ENCODE measurements at regions not wholly inside any gene's neighbourhood (a gene's known extent, or its start where the extent isn't known, plus 50 kb on each side); places are given as distances from the start of the nearest gene placed in this dataset.

GRCh38 chr14:48670939-48671338 is 915.2 kb downstream of the RPS29 start:
- no peak overlapping the region for H2AFZ ChIP-seq (ENCODE audit: low read depth, low read length, poor library complexity, severe bottlenecking)
- no peaks in the 10 kb centered on the region for H4K20me1 ChIP-seq (ENCODE audit: insufficient read depth)
- ChIA-PET CTCF (no interaction called here), RAD21 (ENCODE audit: low non-redundant PET in 1 of 2, low total read pairs in 2 of 2, uncharacterized antibody in 2 of 2, unreplicated experiment in 2 of 2) (no interaction called here), POLR2A (no interaction called here)
- no peak for DNase-seq (ENCODE audit: low read depth, low spot score)
- no TSS peak for BruUV-seq (replicated peaks)
- H3K9me3 ChIP-seq (ENCODE audit: control insufficient read depth in 1 of 2, insufficient read depth in 1 of 2, low read depth in 1 of 2, low read length in 2 of 2): 0 out of 4 replicates have a peak, but pooled peaks cover 0 to 4% of the 10 kb centered on the region in 2 experiments
- H3K9ac ChIP-seq (ENCODE audit: low read length): no peak overlapping the region
- H3K27me3 ChIP-seq (ENCODE audit: insufficient read depth, low read length): no peaks in the 10 kb centered on the region
- H3K36me3 ChIP-seq (ENCODE audit: control insufficient read depth in 1 of 2, insufficient read depth in 2 of 2, low read length in 2 of 2): no peaks in the 10 kb centered on the region
- intact Hi-C loops (cut with micrococcal nuclease): no loop called here
- H3K9me2 ChIP-seq (ENCODE audit: insufficient read depth): no peaks in the 10 kb centered on the region
- H3K4me3 ChIP-seq (replicated peaks in 1 of 2; ENCODE audit: low read depth in 1 of 2, low read length in 2 of 2): no peak overlapping the region
- ATAC-seq: no peak
- no peaks in the 10 kb centered on the region for H3K4me1 ChIP-seq (ENCODE audit: control insufficient read depth in 1 of 2, insufficient read depth in 2 of 2, low read length in 2 of 2)
- TF ChIP-seq SIN3A (IDR thresholded peaks at IDR 0.05; ENCODE audit: low read depth): no peak
- TF ChIP-seq TCF7L2 (IDR thresholded peaks at IDR 0.05; ENCODE audit: borderline replicate concordance, extremely low read depth, insufficient read depth, insufficient read length): no peak
- no peak for TF ChIP-seq CEBPB (IDR thresholded peaks at IDR 0.05; ENCODE audit: low read depth)
- no peak for TF ChIP-seq EZH2 (IDR thresholded peaks at IDR 0.05)
- no peak for TF ChIP-seq EZH2phosphoT487 (IDR thresholded peaks at IDR 0.05; ENCODE audit: borderline replicate concordance)
- H3K79me2 ChIP-seq (ENCODE audit: insufficient read depth, low read length): no peaks in the 10 kb centered on the region
- no peak overlapping the region for H3K27ac ChIP-seq (ENCODE audit: low read depth, low read length)
- H3K4me2 ChIP-seq (ENCODE audit: low read length): no peak overlapping the region

GRCh38 chr14:48665077-48665784 is 920.9 kb downstream of the RPS29 start:
- intact Hi-C loops (cut with micrococcal nuclease): no loop called here
- no peak overlapping the region for H3K9ac ChIP-seq (ENCODE audit: low read length)
- CTCF ChIA-PET: no interaction called here
- no peak for ATAC-seq
- no peak overlapping the region for H3K27ac ChIP-seq (ENCODE audit: low read depth, low read length)
- H3K4me2 ChIP-seq (ENCODE audit: low read length): no peak overlapping the region
- H3K27me3 ChIP-seq (ENCODE audit: insufficient read depth, low read length): no peaks in the 10 kb centered on the region
- no peak overlapping the region for H2AFZ ChIP-seq (ENCODE audit: low read depth, low read length, poor library complexity, severe bottlenecking)
- no peaks in the 10 kb centered on the region for H4K20me1 ChIP-seq (ENCODE audit: insufficient read depth)
- RAD21 ChIA-PET (ENCODE audit: low non-redundant PET in 1 of 2, low total read pairs in 2 of 2, uncharacterized antibody in 2 of 2, unreplicated experiment in 2 of 2): no interaction called here
- no TSS peak for BruUV-seq (replicated peaks)
- no peaks in the 10 kb centered on the region for H3K79me2 ChIP-seq (ENCODE audit: insufficient read depth, low read length)
- no peaks in the 10 kb centered on the region for H3K36me3 ChIP-seq (ENCODE audit: control insufficient read depth in 1 of 2, insufficient read depth in 2 of 2, low read length in 2 of 2)
- H3K4me1 ChIP-seq (ENCODE audit: control insufficient read depth in 1 of 2, insufficient read depth in 2 of 2, low read length in 2 of 2): no peaks in the 10 kb centered on the region
- H3K4me3 ChIP-seq (replicated peaks in 1 of 2; ENCODE audit: low read depth in 1 of 2, low read length in 2 of 2): no peak overlapping the region
- DNase-seq (ENCODE audit: low read depth, low spot score): no peak
- POLR2A ChIA-PET: no interaction called here
- no peaks in the 10 kb centered on the region; a peak in 1 of 4 replicates for H3K9me3 ChIP-seq (ENCODE audit: control insufficient read depth in 1 of 2, insufficient read depth in 1 of 2, low read depth in 1 of 2, low read length in 2 of 2)
- H3K9me2 ChIP-seq (ENCODE audit: insufficient read depth): no peaks in the 10 kb centered on the region
- TF ChIP-seq EGR1 (IDR thresholded peaks at IDR 0.05; ENCODE audit: low read depth) (no peak), ATF3 (IDR thresholded peaks at IDR 0.05) (no peak), SRF (IDR thresholded peaks at IDR 0.05; ENCODE audit: low read depth) (no peak), EZH2phosphoT487 (IDR thresholded peaks at IDR 0.05; ENCODE audit: borderline replicate concordance) (no peak), REST (IDR thresholded peaks at IDR 0.05; ENCODE audit: low read depth) (no peak), YY1 (IDR thresholded peaks at IDR 0.05; ENCODE audit: extremely low read depth, insufficient replicate concordance, low read depth, low read length) (no peak), JUND (IDR thresholded peaks at IDR 0.05) (no peak), ELF1 (IDR thresholded peaks at IDR 0.05; ENCODE audit: borderline replicate concordance, low read depth) (no peak), FOSL1 (IDR thresholded peaks at IDR 0.05; ENCODE audit: low read depth) (no peak), MAX (IDR thresholded peaks at IDR 0.05) (no peak), CBX3 (IDR thresholded peaks at IDR 0.05; ENCODE audit: low read depth) (no peak), ZFX (IDR thresholded peaks at IDR 0.05) (no peak)
